ENCODE measurements at regions not wholly inside any gene's neighbourhood (a gene's known extent, or its start where the extent isn't known, plus 50 kb on each side); places are given as distances from the start of the nearest gene placed in this dataset.

- no peak for DNase-seq
These were observed 391.8 kb downstream of the FGF9 start for GRCh38 chr13:22062478-22063205.

- no peak for DNase-seq
These were observed 392.7 kb downstream of the FGF9 start for GRCh38 chr13:22063416-22064124.

GRCh38 chr13:22064854-22065620 is 394.2 kb downstream of the FGF9 start:
- no peak for DNase-seq

- DNase-seq = no peak
These were observed 402.8 kb downstream of the FGF9 start for GRCh38 chr13:22073718-22074117.

- DNase-seq = no peak
These were observed 403.5 kb downstream of the FGF9 start for GRCh38 chr13:22074403-22074802.

- no peak for DNase-seq
These were observed 405.8 kb downstream of the FGF9 start for GRCh38 chr13:22076658-22077057.

GRCh38 chr13:22077205-22077683 is 406.4 kb downstream of the FGF9 start:
- DNase-seq = no peak

GRCh38 chr13:22077764-22078163 is 406.9 kb downstream of the FGF9 start:
- DNase-seq = no peak

- DNase-seq = no peak
These were observed 409.1 kb downstream of the FGF9 start for GRCh38 chr13:22079961-22080360.

GRCh38 chr13:22080832-22081231 is 410.0 kb downstream of the FGF9 start:
- DNase-seq = no peak

- no peak for DNase-seq
These were observed 410.6 kb downstream of the FGF9 start for GRCh38 chr13:22081430-22081829.

- DNase-seq = no peak
These were observed 411.2 kb downstream of the FGF9 start for GRCh38 chr13:22082030-22082429.

GRCh38 chr13:22082437-22083100 is 411.7 kb downstream of the FGF9 start:
- no peak for DNase-seq

GRCh38 chr13:22085001-22085400 is 414.1 kb downstream of the FGF9 start:
- no peak for DNase-seq

GRCh38 chr13:22086597-22087330 is 415.9 kb downstream of the FGF9 start:
- no peak for DNase-seq

GRCh38 chr13:22090106-22090505 is 419.2 kb downstream of the FGF9 start:
- no peak for DNase-seq

- DNase-seq = no peak
These were observed 420.5 kb downstream of the FGF9 start for GRCh38 chr13:22091222-22091970.

- no peak for DNase-seq
These were observed 421.1 kb downstream of the FGF9 start for GRCh38 chr13:22091971-22092300.

- DNase-seq = no peak
These were observed 422.1 kb downstream of the FGF9 start for GRCh38 chr13:22092791-22093560.

- DNase-seq = no peak
These were observed 424.9 kb downstream of the FGF9 start for GRCh38 chr13:22095794-22096193.

GRCh38 chr13:22099585-22099984 is 428.7 kb downstream of the FGF9 start:
- DNase-seq = no peak

Data from 8988T (cell line).